HCT116 (cell line): ENCODE measurements at regions not wholly inside any gene's neighbourhood (a gene's known extent, or its start where the extent isn't known, plus 50 kb on each side); places are given as distances from the start of the nearest gene placed in this dataset.

ENCODE experiments used
- ATAC-seq: fragments of 200-7000 bp; cut with Tn5 transposase; 2 replicates; pipeline ENCODE4 v1.9.1; 2020; ENCODE audit warnings: mild to moderate bottlenecking, moderate library complexity
- BruUV-seq: library from RNA; stranded (reverse); fragments of 400-500 nt; replicated peaks from 2 replicates; lab custom pipeline; 2021; lab: Mats Ljungman, UMichigan
- CTCF ChIA-PET: fragments of 300-600 bp; sonication (Branson Sonifier 250); formaldehyde crosslinking; loops from one replicate; lab custom pipeline; 2021; ENCODE audit warnings: antibody characterized with exemption; lab: Charles Lee
- POLR2A ChIA-PET: fragments of 300-600, 350-600 bp; sonication (Branson Sonifier 250); formaldehyde crosslinking; loops from one replicate; lab custom pipeline; 2021; ENCODE audit warnings: antibody characterized with exemption; lab: Charles Lee
- RAD21 ChIA-PET, 2 experiments: fragments of 300-600 bp; sonication (Branson Sonifier 250); formaldehyde crosslinking; loops; one replicate each; lab custom pipeline; 2023; ENCODE audit warnings: low total read pairs in 2 of 2; ENCODE audit not compliant: uncharacterized antibody in 2 of 2, unreplicated experiment in 2 of 2, low non-redundant PET in 1 of 2; lab: Charles Lee
- DNase-seq: peaks from one replicate; pipeline ENCODE4 v3.0.0-alpha.2; 2010; ENCODE audit warnings: low read depth, low spot score
- H2AFZ ChIP-seq: fragments of 200-600 bp; shearing (Covaris generic), sonication (generic); 2 replicates; pipeline ENCODE4 v1.6.1; 2017; ENCODE audit warnings: low read depth, mixed run types, mixed read lengths, antibody characterized with exemption, low read length; ENCODE audit not compliant: poor library complexity, severe bottlenecking
- H3K27ac ChIP-seq: 2 replicates; pipeline ENCODE4 v1.5.1; 2012; ENCODE audit warnings: low read depth, low read length
- H3K27me3 ChIP-seq: fragments of 200-600 bp; sonication (generic); 2 replicates; pipeline ENCODE4 v1.6.1; 2016; ENCODE audit warnings: mixed run types, low read length, mixed read lengths; ENCODE audit not compliant: insufficient read depth
- H3K36me3 ChIP-seq, 2 experiments: fragments of 200-500 bp in 1 of 2; fragments of 200-600 bp in 1 of 2; sonication (Bioruptor generic) in 1 of 2; sonication (generic) in 1 of 2; 2 replicates each; pipeline versions ENCODE4 v1.5.1 to v1.6.1; 2014 to 2016; ENCODE audit warnings: low read length in 2 of 2, inconsistent platforms in 1 of 2, mixed read lengths in 1 of 2, mixed run types in 1 of 2; ENCODE audit not compliant: insufficient read depth in 2 of 2, control insufficient read depth in 1 of 2
- H3K4me1 ChIP-seq, 2 experiments: fragments of 200-600 bp in 1 of 2; sonication (generic) in 1 of 2; 2 replicates each; pipeline versions ENCODE4 v1.5.1 to v1.6.1; 2012 to 2017; ENCODE audit warnings: low read length in 2 of 2, inconsistent platforms in 1 of 2, mild to moderate bottlenecking in 1 of 2, mixed read lengths in 1 of 2, mixed run types in 1 of 2, moderate library complexity in 1 of 2; ENCODE audit not compliant: insufficient read depth in 2 of 2, control insufficient read depth in 1 of 2
- H3K4me2 ChIP-seq: fragments of 200-600 bp; sonication (generic); 2 replicates; pipeline ENCODE4 v1.6.1; 2017; ENCODE audit warnings: mixed run types, low read length, mixed read lengths
- H3K4me3 ChIP-seq, 2 experiments: fragments of 200-600 bp in 1 of 2; sonication (generic) in 1 of 2; replicated peaks in 1 of 2; 2 replicates each; pipeline ENCODE4 v1.5.1; 2011 to 2016; ENCODE audit warnings: low read length in 2 of 2, control low read depth in 1 of 2, low read depth in 1 of 2, mild to moderate bottlenecking in 1 of 2, mixed read lengths in 1 of 2, mixed run types in 1 of 2
- H3K79me2 ChIP-seq: fragments of 200-600 bp; sonication (generic); 2 replicates; pipeline ENCODE4 v1.6.1; 2017; ENCODE audit warnings: mild to moderate bottlenecking, mixed run types, low read length, moderate library complexity, mixed read lengths; ENCODE audit not compliant: insufficient read depth
- H3K9ac ChIP-seq: fragments of 200-600 bp; sonication (generic); 2 replicates; pipeline ENCODE4 v1.6.1; 2016; ENCODE audit warnings: low read length, mixed read lengths
- H3K9me2 ChIP-seq: fragments of 200-600 bp; sonication (generic), shearing (Covaris generic); 2 replicates; pipeline ENCODE4 v1.6.1; 2017; ENCODE audit warnings: mixed run types, mild to moderate bottlenecking, moderate library complexity; ENCODE audit not compliant: insufficient read depth
- H3K9me3 ChIP-seq, 2 experiments: fragments of 200-500 bp in 1 of 2; fragments of 200-600 bp in 1 of 2; sonication (Bioruptor generic) in 1 of 2; sonication (generic) in 1 of 2; 2 replicates each; pipeline ENCODE4 v1.6.1; 2014 to 2017; ENCODE audit warnings: low read length in 2 of 2, mixed read lengths in 2 of 2, inconsistent platforms in 1 of 2, low read depth in 1 of 2, mild to moderate bottlenecking in 1 of 2, mixed run types in 1 of 2, moderate library complexity in 1 of 2; ENCODE audit not compliant: control insufficient read depth in 1 of 2, insufficient read depth in 1 of 2
- H4K20me1 ChIP-seq: fragments of 200-600 bp; sonication (generic), shearing (Covaris generic); 2 replicates; pipeline ENCODE4 v1.6.1; 2017; ENCODE audit warnings: mixed run types, mild to moderate bottlenecking, moderate library complexity; ENCODE audit not compliant: insufficient read depth
- EGR1 ChIP-seq: IDR thresholded peaks from 2 replicates; pipeline ENCODE4 v1.6.1; 2012; ENCODE audit warnings: low read depth
- JUND ChIP-seq: IDR thresholded peaks from 2 replicates; pipeline ENCODE4 v1.6.1; 2012
- MAX ChIP-seq: IDR thresholded peaks from 2 replicates; pipeline ENCODE4 v1.6.1; 2012
- POLR2AphosphoS5 ChIP-seq: IDR thresholded peaks from 2 replicates; pipeline ENCODE4 v1.6.1; 2011; ENCODE audit warnings: mild to moderate bottlenecking, low read depth, low read length, moderate library complexity
- ZFX ChIP-seq: fragments of 450-650 bp; IDR thresholded peaks from 2 replicates; pipeline ENCODE4 v1.6.1; 2017
- intact Hi-C: fragments of 100-400 bp; cut with micrococcal nuclease; formaldehyde crosslinking; loops from 2 replicates; pipeline ENCODE4 v1.10.0; 2022

GRCh38 chr9:21542787-21543186, 60.7 kb upstream of the IFNE start:
- Histone ChIP-seq H3K4me1 (peaks cover 50 to 58% of the 10 kb centered on the region in 2 experiments), H3K9me2 (no peaks in the 10 kb centered on the region), H3K4me3 (no peak overlapping the region), H3K9ac (no peak overlapping the region), H3K9me3 (no peaks in the 10 kb centered on the region), H3K27ac (peak overlapping the region; percentile 99; the same call in 1 of the 2 replicates), H3K4me2 (peak overlapping the region; percentile 23; the same call in 1 of the 2 replicates), H3K36me3 (peaks cover 16 to 49% of the 10 kb centered on the region in 2 experiments), H3K27me3 (no peaks in the 10 kb centered on the region), H3K79me2 (peaks cover 73% of the 10 kb centered on the region), H2AFZ (no peak overlapping the region), H4K20me1 (peaks cover 49% of the 10 kb centered on the region)
- TF ChIP-seq EGR1 (no peak), MAX (0 out of 2 replicates have a peak, but pooled peaks have one; percentile 18), POLR2AphosphoS5 (peak; percentile 44), ZFX (no peak)
- POLR2A ChIA-PET = no interaction called here
- RAD21 ChIA-PET = no interaction called here
- CTCF ChIA-PET = no interaction called here
- DNase-seq (no peak), ATAC-seq (no peak)
- intact Hi-C loops = no loop called here
- no TSS peak for BruUV-seq

- Histone ChIP-seq H3K9me2 (no peaks in the 10 kb centered on the region), H3K79me2 (peaks cover 73% of the 10 kb centered on the region), H3K27me3 (no peaks in the 10 kb centered on the region)
- TF ChIP-seq POLR2AphosphoS5 (0 out of 2 replicates have a peak, but pooled peaks have one; percentile 5), JUND (no peak)
- TF ChIP-seq, all 23 proteins: peak for 1
- no TSS peak for BruUV-seq
- DNase-seq (no peak), ATAC-seq (no peak; the same call in 1 of the 2 replicates)
- no peak overlapping the region for H2AFZ ChIP-seq
- peaks cover 53% of the 10 kb centered on the region for H4K20me1 ChIP-seq
- peaks cover 54 to 62% of the 10 kb centered on the region in 2 experiments for H3K4me1 ChIP-seq
- intact Hi-C loops = no loop called here
- peaks cover 18 to 53% of the 10 kb centered on the region in 2 experiments for H3K36me3 ChIP-seq
- no peak overlapping the region for H3K4me3 ChIP-seq
- peak overlapping the region; percentile 23; the same call in 1 of the 2 replicates for H3K4me2 ChIP-seq
- no peaks in the 10 kb centered on the region for H3K9me3 ChIP-seq
- POLR2A ChIA-PET = interaction anchor here (1.3 kb wide), 1 partner anchor 9 kb away, joined by 3 read pairs; no protein-coding TSS in a partner anchor
- peak overlapping the region; percentile 99; the same call in 1 of the 2 replicates for H3K27ac ChIP-seq
- H3K9ac ChIP-seq = no peak overlapping the region
- CTCF ChIA-PET = no interaction called here
- RAD21 ChIA-PET = no interaction called here
Observed at GRCh38 chr9:21543187-21543586, 61.1 kb upstream of the IFNE start.
